ENCODE measurements at regions not wholly inside any gene's neighbourhood (a gene's known extent, or its start where the extent isn't known, plus 50 kb on each side); places are given as distances from the start of the nearest gene placed in this dataset.

DNA sequence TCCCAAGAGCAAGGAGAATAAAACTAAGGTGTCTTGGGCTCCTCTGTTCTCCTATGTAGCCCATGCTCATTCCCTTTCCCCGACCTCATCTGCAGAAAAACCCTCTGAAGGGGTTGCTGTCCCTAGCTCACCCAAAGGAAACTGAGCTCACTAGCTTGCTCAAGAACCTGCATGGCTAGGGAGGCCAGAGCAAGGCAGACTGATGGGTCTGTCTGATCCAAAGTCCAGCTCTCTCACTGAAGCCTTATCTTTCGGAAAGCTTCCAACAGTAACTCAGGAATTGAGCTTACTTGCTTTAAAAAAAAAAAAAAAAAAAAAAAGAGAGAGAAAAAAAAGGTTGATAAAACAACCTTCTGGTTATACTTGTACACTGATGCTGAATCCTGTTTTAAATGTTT, 141.4 kb upstream of the TOPAZ1 start:
- DNase-seq (ENCODE audit: low spot score) = no peak
- in situ Hi-C loops (cut with MboI; ENCODE audit: low sequenced_read_pairs, unreplicated experiment) = no loop called here
- TF ChIP-seq, protein P1, sequence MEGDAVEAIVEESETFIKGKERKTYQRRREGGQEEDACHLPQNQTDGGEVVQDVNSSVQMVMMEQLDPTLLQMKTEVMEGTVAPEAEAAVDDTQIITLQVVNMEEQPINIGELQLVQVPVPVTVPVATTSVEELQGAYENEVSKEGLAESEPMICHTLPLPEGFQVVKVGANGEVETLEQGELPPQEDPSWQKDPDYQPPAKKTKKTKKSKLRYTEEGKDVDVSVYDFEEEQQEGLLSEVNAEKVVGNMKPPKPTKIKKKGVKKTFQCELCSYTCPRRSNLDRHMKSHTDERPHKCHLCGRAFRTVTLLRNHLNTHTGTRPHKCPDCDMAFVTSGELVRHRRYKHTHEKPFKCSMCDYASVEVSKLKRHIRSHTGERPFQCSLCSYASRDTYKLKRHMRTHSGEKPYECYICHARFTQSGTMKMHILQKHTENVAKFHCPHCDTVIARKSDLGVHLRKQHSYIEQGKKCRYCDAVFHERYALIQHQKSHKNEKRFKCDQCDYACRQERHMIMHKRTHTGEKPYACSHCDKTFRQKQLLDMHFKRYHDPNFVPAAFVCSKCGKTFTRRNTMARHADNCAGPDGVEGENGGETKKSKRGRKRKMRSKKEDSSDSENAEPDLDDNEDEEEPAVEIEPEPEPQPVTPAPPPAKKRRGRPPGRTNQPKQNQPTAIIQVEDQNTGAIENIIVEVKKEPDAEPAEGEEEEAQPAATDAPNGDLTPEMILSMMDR (IDR thresholded peaks at IDR 0.05; ENCODE audit: borderline replicate concordance, control extremely low read depth, extremely low read depth, insufficient read depth, missing control alignments) = no peak

DNA sequence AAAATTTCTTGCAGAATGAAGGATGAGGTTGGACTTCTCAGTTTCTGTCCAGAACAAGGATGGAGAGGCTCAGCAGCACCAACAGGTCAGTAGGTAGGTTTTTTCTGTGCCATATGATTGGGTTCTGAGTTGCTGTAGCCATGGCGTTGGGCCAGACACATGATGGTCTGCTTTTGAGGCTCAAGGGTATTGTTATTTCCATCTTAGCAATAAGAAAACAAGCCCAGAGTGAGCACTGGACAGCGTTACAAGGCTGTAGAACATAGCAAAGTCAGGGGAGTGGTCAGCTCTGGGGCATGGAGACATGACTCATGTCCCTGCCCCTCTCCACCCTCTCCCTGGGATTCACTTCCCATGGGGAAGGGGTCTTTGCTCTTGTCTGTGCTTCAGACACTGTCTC, 137.6 kb upstream of the TOPAZ1 start:
- TF ChIP-seq, protein P1 (IDR thresholded peaks at IDR 0.05; ENCODE audit: borderline replicate concordance, control extremely low read depth, extremely low read depth, insufficient read depth, missing control alignments) = no peak
- DNase-seq (ENCODE audit: low spot score) = no peak
- in situ Hi-C loops (cut with MboI; ENCODE audit: low sequenced_read_pairs, unreplicated experiment) = no loop called here

DNA sequence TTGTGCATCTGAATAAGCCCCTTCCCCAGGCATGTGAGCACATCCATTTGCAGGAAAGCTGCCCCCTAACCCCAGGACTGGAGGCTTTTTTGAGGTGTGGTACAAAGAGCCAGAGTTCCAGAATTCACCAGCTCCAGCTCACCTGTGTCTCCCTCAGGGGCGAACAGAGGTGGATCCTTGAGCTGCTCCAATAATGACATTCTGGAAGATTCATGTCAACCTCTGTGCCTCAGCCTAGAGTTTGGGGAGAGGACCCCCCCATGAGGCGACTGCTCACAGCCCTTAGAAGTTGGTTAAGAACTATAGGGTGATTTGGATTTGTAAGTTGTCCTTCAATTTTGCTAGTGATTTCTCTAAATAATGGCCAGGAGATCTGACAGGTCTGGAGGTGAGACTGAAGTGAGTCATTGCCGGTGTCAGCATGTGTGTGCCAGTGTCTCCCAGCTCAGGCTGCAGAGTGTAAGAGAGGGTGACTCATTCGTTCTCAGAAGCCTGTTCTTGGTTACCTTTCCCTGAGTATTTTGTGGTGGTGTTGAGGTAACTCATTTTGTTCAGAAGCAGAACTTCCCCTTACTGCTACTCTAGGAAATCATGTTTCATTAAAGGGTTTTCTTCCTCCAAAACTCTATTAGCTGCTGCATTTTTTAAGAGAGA, 136.9 kb upstream of the TOPAZ1 start:
- TF ChIP-seq, protein P1 (IDR thresholded peaks at IDR 0.05; ENCODE audit: borderline replicate concordance, control extremely low read depth, extremely low read depth, insufficient read depth, missing control alignments) = no peak
- in situ Hi-C loops (cut with MboI; ENCODE audit: low sequenced_read_pairs, unreplicated experiment) = no loop called here
- DNase-seq (ENCODE audit: low spot score) = peak; percentile 81

DNA sequence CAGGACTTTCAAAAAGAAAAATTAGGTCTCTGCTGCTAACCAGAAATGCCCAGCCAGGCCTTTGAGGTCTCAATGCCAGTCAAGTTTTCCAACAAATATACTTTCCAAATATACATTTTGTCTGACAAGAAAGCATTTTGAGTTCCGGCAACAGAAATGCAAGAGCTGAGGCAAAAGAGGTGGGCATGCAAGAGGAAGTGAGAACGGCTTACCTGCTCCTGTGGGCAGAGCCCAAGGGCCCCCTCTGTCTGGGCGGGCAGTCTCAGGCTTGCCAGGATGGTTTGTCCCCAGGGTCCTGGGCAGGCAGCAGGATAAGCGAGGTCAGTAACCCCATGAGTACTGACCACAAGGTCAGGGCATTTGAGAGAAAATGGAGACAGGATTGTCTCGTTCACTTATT, 136.1 kb upstream of the TOPAZ1 start:
- TF ChIP-seq, protein P1 (IDR thresholded peaks at IDR 0.05; ENCODE audit: borderline replicate concordance, control extremely low read depth, extremely low read depth, insufficient read depth, missing control alignments) = no peak
- no peak for DNase-seq (ENCODE audit: low spot score)
- in situ Hi-C loops (cut with MboI; ENCODE audit: low sequenced_read_pairs, unreplicated experiment) = no loop called here

DNA sequence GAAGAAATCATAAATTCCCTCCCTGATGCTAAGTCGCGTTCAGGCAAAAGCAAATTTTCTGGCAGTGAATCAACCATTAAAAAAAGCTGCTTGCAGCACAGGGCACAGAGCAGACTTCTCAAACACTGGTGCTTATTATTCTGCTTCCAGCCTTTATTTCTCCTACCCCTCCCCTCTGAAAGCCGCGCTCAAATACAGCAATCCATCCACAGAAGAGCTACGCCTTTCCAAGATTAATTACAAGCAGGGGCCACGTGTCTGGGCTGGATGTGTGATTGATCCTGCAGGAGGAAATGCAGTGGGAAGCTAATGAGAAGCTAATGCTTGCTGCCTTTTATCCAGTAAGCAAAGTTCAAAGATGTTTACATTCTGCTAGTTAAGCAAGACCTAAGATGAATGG, 134.9 kb upstream of the TOPAZ1 start:
- TF ChIP-seq, protein P1 (IDR thresholded peaks at IDR 0.05; ENCODE audit: borderline replicate concordance, control extremely low read depth, extremely low read depth, insufficient read depth, missing control alignments) = no peak
- DNase-seq (ENCODE audit: low spot score) = no peak
- in situ Hi-C loops (cut with MboI; ENCODE audit: low sequenced_read_pairs, unreplicated experiment) = no loop called here

DNA sequence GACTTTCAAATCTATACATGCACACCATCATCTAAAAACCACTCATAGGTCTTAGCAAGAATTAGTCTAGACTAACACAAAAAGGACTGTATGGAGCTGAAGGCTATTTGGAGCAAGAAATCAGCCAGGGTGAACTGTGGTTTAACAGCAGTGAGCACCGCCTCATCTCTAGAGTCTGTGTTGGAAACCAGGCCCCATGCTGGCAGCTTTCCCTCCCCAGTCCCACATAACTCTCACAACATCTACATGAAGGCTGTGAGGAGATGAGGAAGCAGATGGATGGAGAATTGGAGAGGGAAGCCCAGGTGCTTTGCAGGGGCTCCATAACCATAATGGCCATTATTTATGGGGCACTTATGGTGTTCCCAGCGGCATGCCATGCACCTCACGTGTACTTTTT, 133.2 kb upstream of the TOPAZ1 start:
- no peak for DNase-seq (ENCODE audit: low spot score)
- in situ Hi-C loops (cut with MboI; ENCODE audit: low sequenced_read_pairs, unreplicated experiment) = no loop called here
- TF ChIP-seq, protein P1 (IDR thresholded peaks at IDR 0.05; ENCODE audit: borderline replicate concordance, control extremely low read depth, extremely low read depth, insufficient read depth, missing control alignments) = no peak
